Common myeloid progenitor, CD34-positive (primary cell): ENCODE measurements at regions not wholly inside any gene's neighbourhood (a gene's known extent, or its start where the extent isn't known, plus 50 kb on each side); places are given as distances from the start of the nearest gene placed in this dataset.
"Not testable (repeated sequence)": the region's sequence is repeated elsewhere in the genome, so short reads cannot be mapped to it uniquely, and the experiment has no call there.

Experiments used
- CTCF ChIA-PET: fragments of 350-600 bp; sonication (Branson Sonifier 250); formaldehyde crosslinking; loops from one replicate; lab custom pipeline; 2021; ENCODE audit warnings: antibody characterized with exemption; lab: Charles Lee
- POLR2A ChIA-PET: fragments of 350-600 bp; sonication (Branson Sonifier 250); formaldehyde crosslinking; loops from one replicate; lab custom pipeline; 2021; ENCODE audit warnings: antibody characterized with exemption; lab: Charles Lee
- DNase-seq, 3 donors: peaks; one replicate each; pipeline versions ENCODE4 v3.0.0 to v3.0.0-alpha.2; 2013
- H3K27ac ChIP-seq, 2 experiments: 1 replicate in 1 of 2; 2 replicates in 1 of 2; pipeline ENCODE4 v1.7.0; 2013; ENCODE audit warnings: inconsistent platforms in 2 of 2, low read length in 2 of 2, mild to moderate bottlenecking in 2 of 2, low read depth in 1 of 2, moderate library complexity in 1 of 2; ENCODE audit not compliant: severe bottlenecking in 2 of 2, insufficient read depth in 1 of 2, poor library complexity in 1 of 2
- H3K27me3 ChIP-seq, 5 experiments: replicated peaks in 2 of 5; 1 replicate in 3 of 5; 2 replicates in 2 of 5; pipeline versions ENCODE4 v1.6.1 to v1.7.0; 2013; ENCODE audit warnings: low read length in 4 of 5, mild to moderate bottlenecking in 2 of 5, moderate library complexity in 2 of 5, inconsistent platforms in 1 of 5; ENCODE audit not compliant: insufficient read depth in 5 of 5, control insufficient read depth in 4 of 5
- H3K36me3 ChIP-seq, 4 experiments: 1 replicate in 2 of 4; 2 replicates in 2 of 4; pipeline versions ENCODE4 v1.6.1 to v1.7.0; 2013; ENCODE audit warnings: low read length in 3 of 4, control low read depth in 1 of 4, mild to moderate bottlenecking in 1 of 4; ENCODE audit not compliant: control insufficient read depth in 4 of 4, insufficient read depth in 4 of 4
- H3K4me1 ChIP-seq, 4 experiments: 1 replicate in 3 of 4; 2 replicates in 1 of 4; pipeline versions ENCODE4 v1.6.1 to v1.7.1; 2013; ENCODE audit warnings: low read length in 3 of 4, mild to moderate bottlenecking in 3 of 4, control low read depth in 1 of 4, inconsistent platforms in 1 of 4, moderate library complexity in 1 of 4; ENCODE audit not compliant: control insufficient read depth in 4 of 4, insufficient read depth in 4 of 4; ENCODE audit errors: control extremely low read depth in 1 of 4
- H3K4me3 ChIP-seq, 7 experiments: 1 replicate in 4 of 7; 2 replicates in 3 of 7; pipeline versions ENCODE4 v1.5.1 to v1.7.0; 2013; ENCODE audit warnings: mild to moderate bottlenecking in 7 of 7, low read length in 6 of 7, moderate library complexity in 6 of 7, inconsistent platforms in 2 of 7, low read depth in 2 of 7, control low read depth in 1 of 7; ENCODE audit not compliant: insufficient read depth in 4 of 7, control insufficient read depth in 1 of 7; ENCODE audit errors: extremely low read depth in 1 of 7
- H3K9me3 ChIP-seq, 5 experiments: 1 replicate in 4 of 5; 2 replicates in 1 of 5; pipeline versions ENCODE4 v1.6.1 to v1.7.1; 2013; ENCODE audit warnings: low read length in 4 of 5, mild to moderate bottlenecking in 2 of 5, inconsistent platforms in 1 of 5, low read depth in 1 of 5, moderate library complexity in 1 of 5; ENCODE audit not compliant: control insufficient read depth in 4 of 5, insufficient read depth in 2 of 5; ENCODE audit errors: control extremely low read depth in 1 of 5
- WGBS: methylation state at CpG from one replicate; pipeline ENCODE4 v1.1.5; 2013; ENCODE audit not compliant: insufficient coverage; 5-methylcytosine and 5-hydroxymethylcytosine counted together

- DNase-seq, H3K4me3 ChIP-seq, H3K9me3 ChIP-seq, H3K36me3 ChIP-seq, H3K27me3 ChIP-seq, POLR2A ChIA-PET, H3K27ac ChIP-seq: not testable (repeated sequence)
- 96% methylated on average over 8 of the region's 11 CpGs for WGBS
- CTCF ChIA-PET = interaction anchor here (0.6 to 5.2 kb wide), 3 partner anchors 12 to 283 kb away, joined by 3 to 21 read pairs (median 3); no protein-coding TSS in a partner anchor
- peaks cover 4 to 49% (median 35%) of the 10 kb centered on the region in 4 experiments for H3K4me1 ChIP-seq
Measured at GRCh38 chr15:63448872-63449555, 55.4 kb upstream of the USP3 start.

GRCh38 chr15:63449731-63450130 is 54.7 kb upstream of the USP3 start:
- Histone ChIP-seq H3K4me3 (no peak overlapping the region), H3K27me3 (no peaks in the 10 kb centered on the region), H3K36me3 (no peaks in the 10 kb centered on the region), H3K4me1 (peaks cover 4 to 54% (median 37%) of the 10 kb centered on the region in 4 experiments), H3K27ac (no peak overlapping the region), H3K9me3 (no peaks in the 10 kb centered on the region)
- DNase-seq = no peak
- 100% methylated on average over 2 of the region's 3 CpGs for WGBS
- CTCF ChIA-PET = interaction anchor here (0.9 to 5.2 kb wide), 2 partner anchors 10 to 12 kb away, joined by 4 to 21 read pairs; no protein-coding TSS in a partner anchor
- POLR2A ChIA-PET = no interaction called here

DNA sequence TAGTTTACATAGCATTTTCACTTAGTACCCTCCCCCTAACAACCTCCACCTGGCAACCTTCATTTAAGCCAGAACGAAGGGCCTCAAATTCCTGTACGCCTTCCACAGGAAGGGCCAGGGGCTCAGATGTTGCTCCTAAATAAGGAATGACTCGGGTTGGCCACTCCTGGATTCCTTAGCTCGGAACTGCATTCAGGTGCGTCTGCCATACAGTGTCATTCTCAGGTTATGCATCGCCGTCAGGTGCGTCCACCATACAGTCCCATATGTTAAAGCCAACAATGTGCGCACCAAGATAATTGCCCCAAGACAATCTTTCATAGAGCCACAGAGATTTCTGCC is 53.5 kb upstream of the USP3 start:
- 96% methylated on average over 7 of the region's 9 CpGs for WGBS
- no peak for DNase-seq
- Histone ChIP-seq H3K27ac (no peak overlapping the region), H3K4me1 (peaks cover 4 to 57% (median 37%) of the 10 kb centered on the region in 4 experiments), H3K4me3 (no peak overlapping the region), H3K27me3 (no peaks in the 10 kb centered on the region), H3K9me3 (no peaks in the 10 kb centered on the region), H3K36me3 (no peaks in the 10 kb centered on the region)
- POLR2A ChIA-PET = no interaction called here
- CTCF ChIA-PET = no interaction called here

- Histone ChIP-seq H3K4me3 (no peak overlapping the region), H3K27ac (no peak overlapping the region), H3K9me3 (no peaks in the 10 kb centered on the region), H3K36me3 (no peaks in the 10 kb centered on the region), H3K27me3 (no peaks in the 10 kb centered on the region), H3K4me1 (peaks cover 4 to 64% (median 37%) of the 10 kb centered on the region in 4 experiments)
- 100% methylated on average over 1 of the region's 5 CpGs for WGBS
- CTCF ChIA-PET = no interaction called here
- POLR2A ChIA-PET = no interaction called here
- DNase-seq = no peak
Measured at GRCh38 chr15:63451671-63452315, 52.6 kb upstream of the USP3 start.

- DNase-seq = peak in 1 of 3 donors; percentile 23
- CTCF ChIA-PET = interaction anchor here (1.0 to 1.4 kb wide), 4 partner anchors 8 to 16 kb away, joined by 3 to 5 read pairs (median 4); no protein-coding TSS in a partner anchor
- Histone ChIP-seq H3K9me3 (no peaks in the 10 kb centered on the region), H3K4me3 (no peak overlapping the region), H3K4me1 (peaks cover 3 to 56% (median 35%) of the 10 kb centered on the region in 4 experiments), H3K36me3 (no peaks in the 10 kb centered on the region), H3K27ac (no peak overlapping the region), H3K27me3 (no peaks in the 10 kb centered on the region)
- POLR2A ChIA-PET = no interaction called here
- WGBS = 100% methylated on average over 3 of the region's 6 CpGs
Measured at GRCh38 chr15:63452552-63453136, 51.7 kb upstream of the USP3 start.

DNA sequence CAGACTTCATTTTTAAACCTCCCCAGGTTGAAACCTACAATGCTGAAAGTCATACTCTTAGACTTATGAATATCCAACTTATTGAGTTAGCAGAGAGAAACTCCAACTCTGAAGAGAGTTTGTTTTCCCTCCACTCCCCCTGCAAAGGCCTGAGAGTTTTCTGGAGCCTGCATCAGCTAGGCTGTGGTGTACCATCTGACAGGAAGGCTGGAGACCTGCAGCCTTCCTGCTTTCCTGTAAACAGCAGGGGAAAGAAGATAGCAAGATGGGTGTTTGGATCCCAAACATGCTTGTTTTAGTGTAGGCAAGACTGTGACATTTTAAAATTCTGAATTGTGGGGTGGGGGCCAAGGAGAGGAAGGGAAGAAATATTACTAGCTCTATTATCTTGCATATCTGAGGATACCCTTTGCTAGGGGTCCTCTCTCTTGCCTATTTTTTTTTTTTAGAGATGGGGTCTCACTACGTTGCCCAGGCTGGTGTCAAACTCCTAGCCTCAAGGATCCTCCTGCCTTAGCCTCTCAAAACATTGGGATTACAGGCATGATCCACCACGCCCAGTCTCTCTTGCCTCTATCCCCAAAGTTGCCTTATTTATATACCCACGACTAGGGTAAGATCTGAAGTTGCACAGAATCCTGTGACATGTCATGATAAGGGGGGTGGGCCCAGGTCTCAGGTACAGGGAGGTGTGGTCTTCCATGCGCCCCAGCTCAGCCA is 51.0 kb upstream of the USP3 start:
- Histone ChIP-seq H3K27me3 (no peaks in the 10 kb centered on the region), H3K36me3 (no peaks in the 10 kb centered on the region), H3K27ac (no peak overlapping the region), H3K9me3 (no peaks in the 10 kb centered on the region), H3K4me1 (peaks cover 0 to 50% (median 28%) of the 10 kb centered on the region in 4 experiments), H3K4me3 (peak overlapping the region in 1 of 7 experiments; percentile 13)
- WGBS = 73% methylated on average over 1 of the region's 4 CpGs
- DNase-seq = peak; percentile 17 to 86 (median 78)
- ChIA-PET CTCF (interaction anchor here (1.0 to 1.4 kb wide), 4 partner anchors 9 to 16 kb away, joined by 3 to 5 read pairs (median 4); no protein-coding TSS in a partner anchor), POLR2A (no interaction called here)
